Heart left ventricle (tissue), 13 donors: ENCODE measurements at regions not wholly inside any gene's neighbourhood (a gene's known extent, or its start where the extent isn't known, plus 50 kb on each side); places are given as distances from the start of the nearest gene placed in this dataset.

Source experiments
- CTCF ChIP-seq, 12 donors: fragments of 200-600 bp; sonication (generic) in 4 of 12; IDR thresholded peaks; one replicate each; pipeline versions ENCODE4 v1.5.0 to v1.8.0; 2018 to 2022; ENCODE audit warnings: antibody characterized with exemption in 12 of 12, mild to moderate bottlenecking in 5 of 12
- POLR2A ChIP-seq, 2 donors: fragments of 450-650 bp; IDR thresholded peaks; one replicate each; pipeline ENCODE4 v1.6.1; 2017; ENCODE audit warnings: antibody characterized with exemption in 2 of 2, mild to moderate bottlenecking in 2 of 2, moderate library complexity in 2 of 2
- donor health status: ischemic (EF 13 %, LVEDD 7.1; RV severe dilation, severe dysfunction).
- donor health status: DM: no; HTN: yes; CAD: no.
- donor health status: DM: no; HTN: no; CAD: no.
- donor health status: ischemic (EF 25% LVEDD 6.9; RV normal size, moderate dysfunction).
- donor health status: ischemic (EF 25% LVEDD 5.7; RV mildly dilated, moderate dysfunction).
- donor health status: ischemic (EF 35%, LVEDD 5.7; RV mildly dilated, moderate dysfunction).
- donor health status: nonischemic (EF 11% LVEDD 7.7; RV severe dilation, severe dysfunction).
- donor health status: DM: yes; HTN: yes; CAD: no.
- donor health status: PGD.
- donor health status: ischemic (EF 29% LVEDD 5.4; RV normal size, mild dysfunction).
- donor health status: nonischemic (EF 23%, LVEDD 6.1; RV moderate dilation, normal function).

- TF ChIP-seq CTCF (IDR thresholded peaks at IDR 0.05) (no peak), POLR2A (IDR thresholded peaks at IDR 0.05) (no peak)
These were observed 208.8 kb downstream of the HIBADH start for GRCh38 chr7:27453702-27454405.
